GM21447 (cell line): ENCODE measurements at regions not wholly inside any gene's neighbourhood (a gene's known extent, or its start where the extent isn't known, plus 50 kb on each side); places are given as distances from the start of the nearest gene placed in this dataset.
"Not testable (repeated sequence)": the region's sequence is repeated elsewhere in the genome, so short reads cannot be mapped to it uniquely, and the experiment has no call there.

Source experiments
- ATAC-seq: cut with Tn5 transposase; IDR thresholded peaks from one replicate; pipeline ENCODE4 v1.9.1; 2021; ENCODE audit not compliant: unreplicated experiment

GRCh38 chr10:53664282-53665019 is 891.9 kb upstream of the MBL2 start:
- no peak for ATAC-seq

GRCh38 chr10:53650794-53651193 is 878.2 kb upstream of the MBL2 start:
- ATAC-seq = no peak

- not testable (repeated sequence) for ATAC-seq
These were observed 874.6 kb upstream of the MBL2 start for GRCh38 chr10:53647221-53647620.

GRCh38 chr10:53646525-53646924 is 873.9 kb upstream of the MBL2 start:
- ATAC-seq = no peak

GRCh38 chr10:53645951-53646350 is 873.4 kb upstream of the MBL2 start:
- ATAC-seq = no peak

GRCh38 chr10:53638006-53638405 is 865.4 kb upstream of the MBL2 start:
- no peak for ATAC-seq

GRCh38 chr10:53624722-53625121 is 852.1 kb upstream of the MBL2 start:
- ATAC-seq = no peak

- no peak for ATAC-seq
These were observed 849.6 kb upstream of the MBL2 start for GRCh38 chr10:53622201-53622600.

- no peak for ATAC-seq
These were observed 847.1 kb upstream of the MBL2 start for GRCh38 chr10:53619671-53620070.

- no peak for ATAC-seq
These were observed 835.1 kb upstream of the MBL2 start for GRCh38 chr10:53607691-53608090.

GRCh38 chr10:53606981-53607380 is 834.4 kb upstream of the MBL2 start:
- ATAC-seq = no peak

- ATAC-seq = no peak
These were observed 828.8 kb upstream of the MBL2 start for GRCh38 chr10:53601260-53601875.

GRCh38 chr10:53598914-53599313 is 826.3 kb upstream of the MBL2 start:
- ATAC-seq = no peak

GRCh38 chr10:53597835-53598251 is 825.3 kb upstream of the MBL2 start:
- no peak for ATAC-seq

- no peak for ATAC-seq
These were observed 807.9 kb upstream of the MBL2 start for GRCh38 chr10:53580465-53580864.

GRCh38 chr10:53579773-53580172 is 807.2 kb upstream of the MBL2 start:
- ATAC-seq = no peak

- ATAC-seq = no peak
These were observed 801.4 kb upstream of the MBL2 start for GRCh38 chr10:53574024-53574423.

GRCh38 chr10:53573498-53573897 is 800.9 kb upstream of the MBL2 start:
- no peak for ATAC-seq

- ATAC-seq = no peak
These were observed 800.2 kb upstream of the MBL2 start for GRCh38 chr10:53572799-53573198.

GRCh38 chr10:53570221-53570620 is 797.6 kb upstream of the MBL2 start:
- no peak for ATAC-seq

- no peak for ATAC-seq
These were observed 796.9 kb upstream of the MBL2 start for GRCh38 chr10:53569455-53569854.

- ATAC-seq = no peak
These were observed 776.1 kb upstream of the MBL2 start for GRCh38 chr10:53548664-53549063.

GRCh38 chr10:53547364-53547763 is 774.8 kb upstream of the MBL2 start:
- no peak for ATAC-seq
